Smooth muscle cell (in vitro differentiated cells): ENCODE measurements at regions not wholly inside any gene's neighbourhood (a gene's known extent, or its start where the extent isn't known, plus 50 kb on each side); places are given as distances from the start of the nearest gene placed in this dataset.
A peak's percentile ranks its signal among the peaks of the same experiment; 100 is the strongest.

Experiments
- DNase-seq: peaks from one replicate; lab custom pipeline; 2025; ENCODE audit not compliant: unreplicated experiment; lab: John Stamatoyannopoulos, UW
- H2AFZ ChIP-seq: fragments of 200-600 bp; sonication (generic); 2 replicates; pipeline ENCODE4 v1.6.0; 2016; ENCODE audit warnings: antibody characterized with exemption, low read depth, mild to moderate bottlenecking
- H3F3A ChIP-seq: fragments of 200-600 bp; sonication (generic); 2 replicates; pipeline ENCODE4 v1.6.0; 2017; ENCODE audit warnings: antibody characterized with exemption, low read depth
- H3K27ac ChIP-seq: fragments of 200-600 bp; sonication (generic); 2 replicates; pipeline ENCODE4 v1.5.1; 2016; ENCODE audit warnings: low read depth, mild to moderate bottlenecking
- H3K27me3 ChIP-seq: fragments of 200-600 bp; sonication (generic); 2 replicates; pipeline ENCODE4 v1.6.1; 2016; ENCODE audit warnings: low read depth, mild to moderate bottlenecking
- H3K36me3 ChIP-seq: fragments of 200-600 bp; sonication (generic); 2 replicates; pipeline ENCODE4 v1.5.1; 2016; ENCODE audit warnings: low read depth
- H3K4me1 ChIP-seq: fragments of 200-600 bp; sonication (generic); 2 replicates; pipeline ENCODE4 v1.5.1; 2016; ENCODE audit warnings: low read depth
- H3K4me2 ChIP-seq: fragments of 200-600 bp; sonication (generic); 2 replicates; pipeline ENCODE4 v1.6.0; 2016; ENCODE audit warnings: mild to moderate bottlenecking
- H3K4me3 ChIP-seq: fragments of 200-600 bp; sonication (generic); 2 replicates; pipeline ENCODE4 v1.5.1; 2016; ENCODE audit warnings: mild to moderate bottlenecking
- H3K79me2 ChIP-seq: fragments of 200-600 bp; sonication (generic); 2 replicates; pipeline ENCODE4 v1.6.0; 2016; ENCODE audit warnings: low read depth, mild to moderate bottlenecking
- H3K9ac ChIP-seq: fragments of 200-600 bp; sonication (generic); 2 replicates; pipeline ENCODE4 v1.6.0; 2016; ENCODE audit warnings: low read depth
- H3K9me3 ChIP-seq: fragments of 200-600 bp; sonication (generic); replicated peaks from 2 replicates; pipeline ENCODE4 v1.5.1; 2016; ENCODE audit warnings: low read depth
- H4K20me1 ChIP-seq: fragments of 200-600 bp; sonication (generic); 2 replicates; pipeline ENCODE4 v1.6.0; 2016; ENCODE audit warnings: low read depth
- CTCF ChIP-seq: fragments of 200-600 bp; sonication (generic); IDR thresholded peaks from 2 replicates; pipeline ENCODE4 v1.5.1; 2017; ENCODE audit warnings: borderline replicate concordance, mild to moderate bottlenecking, antibody characterized with exemption; ENCODE audit not compliant: insufficient read depth, poor library complexity, severe bottlenecking
- WGBS: methylation state at CpG from one replicate; pipeline ENCODE4 v1.1.7; 2016; ENCODE audit warnings: low lambda C conversion rate; 5-methylcytosine and 5-hydroxymethylcytosine counted together

GRCh38 chr7:25858525-25859411 is 293.2 kb upstream of the NFE2L3 start:
- Histone ChIP-seq H3K27me3 (peaks cover 32% of the 10 kb centered on the region), H3K4me2 (peak overlapping the region; percentile 98), H3F3A (peaks cover 22% of the 10 kb centered on the region), H3K9me3 (no peaks in the 10 kb centered on the region), H3K36me3 (no peaks in the 10 kb centered on the region), H3K4me1 (peaks cover 32% of the 10 kb centered on the region), H3K27ac (peak overlapping the region; percentile 89), H3K79me2 (peaks cover 4% of the 10 kb centered on the region), H2AFZ (peak overlapping the region; percentile 34), H3K9ac (no peak overlapping the region), H3K4me3 (peak overlapping the region; percentile 53), H4K20me1 (no peaks in the 10 kb centered on the region)
- DNase-seq: peak; percentile 31
- no peak for TF ChIP-seq CTCF
- 24% methylated on average over 47 of the region's 47 CpGs for WGBS

GRCh38 chr7:25859412-25860274 is 292.4 kb upstream of the NFE2L3 start:
- Histone ChIP-seq H3K9ac (no peak overlapping the region), H3F3A (peaks cover 17% of the 10 kb centered on the region), H3K4me1 (peaks cover 26% of the 10 kb centered on the region), H2AFZ (no peak overlapping the region), H4K20me1 (no peaks in the 10 kb centered on the region), H3K27me3 (peaks cover 40% of the 10 kb centered on the region), H3K4me2 (peak overlapping the region; percentile 66), H3K9me3 (no peaks in the 10 kb centered on the region), H3K4me3 (no peak overlapping the region), H3K27ac (peak overlapping the region; percentile 89), H3K79me2 (peaks cover 4% of the 10 kb centered on the region), H3K36me3 (no peaks in the 10 kb centered on the region)
- WGBS: 80% methylated on average over 19 of the region's 19 CpGs
- no peak for DNase-seq
- TF ChIP-seq CTCF: no peak

- H3K4me2 ChIP-seq: peak overlapping the region; percentile 66
- H3K4me3 ChIP-seq: peak overlapping the region; percentile 27
- peaks cover 49% of the 10 kb centered on the region for H3K27me3 ChIP-seq
Observed at GRCh38 chr7:25860275-25861163, 291.5 kb upstream of the NFE2L3 start.

More at GRCh38 chr7:25860275-25861163, 291.5 kb upstream of the NFE2L3 start:
- Histone ChIP-seq H3K79me2 (peaks cover 2% of the 10 kb centered on the region), H3K9ac (no peak overlapping the region), H4K20me1 (no peaks in the 10 kb centered on the region), H3F3A (peaks cover 15% of the 10 kb centered on the region), H2AFZ (no peak overlapping the region), H3K27ac (no peak overlapping the region), H3K4me1 (peaks cover 21% of the 10 kb centered on the region), H3K36me3 (no peaks in the 10 kb centered on the region), H3K9me3 (no peaks in the 10 kb centered on the region)
- 37% methylated on average over 36 of the region's 36 CpGs for WGBS
- no peak for TF ChIP-seq CTCF
- no peak for DNase-seq
